Progenitor cell of endocrine pancreas (in vitro differentiated cells): ENCODE measurements at regions not wholly inside any gene's neighbourhood (a gene's known extent, or its start where the extent isn't known, plus 50 kb on each side); places are given as distances from the start of the nearest gene placed in this dataset.

Experiments
- DNase-seq: peaks from one replicate; pipeline ENCODE4 v3.0.0; 2021; ENCODE audit warnings: low spot score; ENCODE audit not compliant: unreplicated experiment
- H3K27ac Mint-ChIP-seq: 2 replicates; pipeline ENCODE4 v1.8.0; 2021; ENCODE audit warnings: mild to moderate bottlenecking, moderate library complexity, mixed read lengths
- H3K27me3 Mint-ChIP-seq: 2 replicates; pipeline ENCODE4 v1.8.0; 2021; ENCODE audit warnings: mixed read lengths
- H3K36me3 Mint-ChIP-seq: 2 replicates; pipeline ENCODE4 v1.8.0; 2022; ENCODE audit warnings: mixed read lengths; ENCODE audit not compliant: insufficient read depth
- H3K4me1 Mint-ChIP-seq: 2 replicates; pipeline ENCODE4 v1.8.0; 2021; ENCODE audit warnings: low read depth, mixed read lengths
- H3K4me3 Mint-ChIP-seq: 2 replicates; pipeline ENCODE4 v1.8.0; 2021; ENCODE audit warnings: low read depth, mild to moderate bottlenecking, moderate library complexity, mixed read lengths
- H3K9me3 Mint-ChIP-seq: 2 replicates; pipeline ENCODE4 v1.8.0; 2021; ENCODE audit warnings: low read depth, mixed read lengths
- CTCF ChIP-seq: fragments of 200-600 bp; sonication (generic); IDR thresholded peaks from one replicate; pipeline ENCODE4 v1.5.0; 2021; ENCODE audit warnings: antibody characterized with exemption, mild to moderate bottlenecking; ENCODE audit not compliant: unreplicated experiment

GRCh38 chr6:140355476-140355875, 981.0 kb upstream of the CITED2 start:
- Mint-ChIP-seq H3K4me1 (peaks cover 1% of the 10 kb centered on the region), H3K9me3 (no peaks in the 10 kb centered on the region), H3K4me3 (no peak overlapping the region), H3K36me3 (no peaks in the 10 kb centered on the region), H3K27ac (no peak overlapping the region), H3K27me3 (no peaks in the 10 kb centered on the region)
- no peak for TF ChIP-seq CTCF
- DNase-seq: no peak

GRCh38 chr6:140354296-140354695, 979.8 kb upstream of the CITED2 start:
- Mint-ChIP-seq H3K36me3 (no peaks in the 10 kb centered on the region), H3K27ac (no peak overlapping the region), H3K27me3 (no peaks in the 10 kb centered on the region), H3K4me3 (no peak overlapping the region), H3K4me1 (peaks cover 2% of the 10 kb centered on the region), H3K9me3 (no peaks in the 10 kb centered on the region)
- TF ChIP-seq CTCF: no peak
- DNase-seq: no peak

GRCh38 chr6:140353536-140353935, 979.1 kb upstream of the CITED2 start:
- Mint-ChIP-seq H3K27ac (no peak overlapping the region), H3K9me3 (no peaks in the 10 kb centered on the region), H3K4me3 (no peak overlapping the region), H3K36me3 (no peaks in the 10 kb centered on the region), H3K4me1 (peaks cover 2% of the 10 kb centered on the region), H3K27me3 (no peaks in the 10 kb centered on the region)
- no peak for DNase-seq
- TF ChIP-seq CTCF: no peak

GRCh38 chr6:140346428-140346827, 972.0 kb upstream of the CITED2 start:
- no peak overlapping the region for H3K27ac Mint-ChIP-seq
- H3K4me3 Mint-ChIP-seq: no peak overlapping the region
- no peaks in the 10 kb centered on the region for H3K27me3 Mint-ChIP-seq
- peaks cover 2% of the 10 kb centered on the region for H3K4me1 Mint-ChIP-seq
- H3K9me3 Mint-ChIP-seq: no peaks in the 10 kb centered on the region
- DNase-seq: no peak
- H3K36me3 Mint-ChIP-seq: no peaks in the 10 kb centered on the region
- no peak for TF ChIP-seq CTCF

GRCh38 chr6:140345935-140346334, 971.5 kb upstream of the CITED2 start:
- H3K4me1 Mint-ChIP-seq: peaks cover 2% of the 10 kb centered on the region
- no peak for DNase-seq
- H3K36me3 Mint-ChIP-seq: no peaks in the 10 kb centered on the region
- H3K27ac Mint-ChIP-seq: no peak overlapping the region
- TF ChIP-seq CTCF: no peak
- no peaks in the 10 kb centered on the region for H3K9me3 Mint-ChIP-seq
- H3K4me3 Mint-ChIP-seq: no peak overlapping the region
- H3K27me3 Mint-ChIP-seq: no peaks in the 10 kb centered on the region
